Ovary (tissue), 3 donors: ENCODE measurements at regions not wholly inside any gene's neighbourhood (a gene's known extent, or its start where the extent isn't known, plus 50 kb on each side); places are given as distances from the start of the nearest gene placed in this dataset.
"Not testable (repeated sequence)": the region's sequence is repeated elsewhere in the genome, so short reads cannot be mapped to it uniquely, and the experiment has no call there.

ENCODE experiments used
- EP300 ChIP-seq: sonication (generic); formaldehyde crosslinking; IDR thresholded peaks from one replicate; pipeline ENCODE4 v1.6.1; 2017; ENCODE audit warnings: antibody characterized with exemption
- POLR2A ChIP-seq: fragments of 450-650 bp; IDR thresholded peaks from one replicate; pipeline ENCODE4 v1.6.1; 2017; ENCODE audit warnings: antibody characterized with exemption, mild to moderate bottlenecking, moderate library complexity
- TF ChIP-seq, protein P1 (sequence below), 3 donors: fragments of 450-650 bp in 2 of 3; fragments of 200-600 bp in 1 of 3; IDR thresholded peaks; one replicate each; pipeline versions ENCODE4 v1.5.1 to v1.8.0; 2016 to 2022; ENCODE audit warnings: antibody characterized with exemption in 3 of 3, mild to moderate bottlenecking in 1 of 3
- donor health status: DM: no; HTN: no; CAD: no.

DNA sequence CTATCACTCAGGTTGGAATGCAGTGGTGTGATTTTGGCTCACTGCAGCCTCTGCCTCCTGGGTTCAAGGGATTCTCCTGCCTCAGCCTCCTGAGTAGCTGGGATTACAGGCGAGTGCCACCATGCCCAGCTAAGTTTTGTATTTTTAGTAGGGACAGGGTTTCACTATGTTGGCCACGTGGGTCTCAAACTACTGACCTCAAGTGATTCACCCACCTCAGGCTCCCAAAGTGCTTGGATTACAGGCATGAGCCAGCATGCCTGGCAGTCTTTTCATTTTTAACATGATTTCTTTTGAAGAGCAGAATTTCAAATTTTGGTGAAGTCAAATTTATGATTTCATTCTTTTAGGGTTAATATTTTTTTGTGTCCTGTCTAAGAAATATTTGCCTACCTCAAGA is 217.4 kb downstream of the BUB3 start:
- TF ChIP-seq POLR2A, EP300: not testable (repeated sequence)
- TF ChIP-seq, protein P1, sequence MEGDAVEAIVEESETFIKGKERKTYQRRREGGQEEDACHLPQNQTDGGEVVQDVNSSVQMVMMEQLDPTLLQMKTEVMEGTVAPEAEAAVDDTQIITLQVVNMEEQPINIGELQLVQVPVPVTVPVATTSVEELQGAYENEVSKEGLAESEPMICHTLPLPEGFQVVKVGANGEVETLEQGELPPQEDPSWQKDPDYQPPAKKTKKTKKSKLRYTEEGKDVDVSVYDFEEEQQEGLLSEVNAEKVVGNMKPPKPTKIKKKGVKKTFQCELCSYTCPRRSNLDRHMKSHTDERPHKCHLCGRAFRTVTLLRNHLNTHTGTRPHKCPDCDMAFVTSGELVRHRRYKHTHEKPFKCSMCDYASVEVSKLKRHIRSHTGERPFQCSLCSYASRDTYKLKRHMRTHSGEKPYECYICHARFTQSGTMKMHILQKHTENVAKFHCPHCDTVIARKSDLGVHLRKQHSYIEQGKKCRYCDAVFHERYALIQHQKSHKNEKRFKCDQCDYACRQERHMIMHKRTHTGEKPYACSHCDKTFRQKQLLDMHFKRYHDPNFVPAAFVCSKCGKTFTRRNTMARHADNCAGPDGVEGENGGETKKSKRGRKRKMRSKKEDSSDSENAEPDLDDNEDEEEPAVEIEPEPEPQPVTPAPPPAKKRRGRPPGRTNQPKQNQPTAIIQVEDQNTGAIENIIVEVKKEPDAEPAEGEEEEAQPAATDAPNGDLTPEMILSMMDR (IDR thresholded peaks at IDR 0.05), result not testable (repeated sequence)
